AG04449 (cell line): ENCODE measurements at regions not wholly inside any gene's neighbourhood (a gene's known extent, or its start where the extent isn't known, plus 50 kb on each side); places are given as distances from the start of the nearest gene placed in this dataset.
A peak's percentile ranks its signal among the peaks of the same experiment; 100 is the strongest.
"Not testable (repeated sequence)": the region's sequence is repeated elsewhere in the genome, so short reads cannot be mapped to it uniquely, and the experiment has no call there.

ENCODE experiments used
- CTCF ChIA-PET: fragments of 350-600 bp; formaldehyde crosslinking; extraction: SDS; loops from one replicate; lab custom pipeline; 2021; ENCODE audit warnings: antibody characterized with exemption; lab: Yijun Ruan, JAX
- POLR2A ChIA-PET: fragments of 400-600, 350-600 bp; formaldehyde crosslinking; extraction: SDS; loops from one replicate; lab custom pipeline; 2020; ENCODE audit warnings: antibody characterized with exemption, inconsistent platforms; lab: Yijun Ruan, JAX
- DNase-seq: peaks from one replicate; pipeline ENCODE4 v3.0.0-alpha.2; 2010; ENCODE audit warnings: low read depth, low spot score
- H3K4me3 ChIP-seq: 2 replicates; pipeline ENCODE4 v1.5.1; 2011; ENCODE audit warnings: low read depth, mild to moderate bottlenecking, control low read depth, low read length
- TF ChIP-seq, protein P1 (sequence below): IDR thresholded peaks from one replicate; pipeline ENCODE4 v1.5.1; 2011; ENCODE audit warnings: mild to moderate bottlenecking, moderate library complexity, low read length, control low read depth, inconsistent platforms; ENCODE audit not compliant: insufficient read depth; ENCODE audit errors: missing control alignments

DNA sequence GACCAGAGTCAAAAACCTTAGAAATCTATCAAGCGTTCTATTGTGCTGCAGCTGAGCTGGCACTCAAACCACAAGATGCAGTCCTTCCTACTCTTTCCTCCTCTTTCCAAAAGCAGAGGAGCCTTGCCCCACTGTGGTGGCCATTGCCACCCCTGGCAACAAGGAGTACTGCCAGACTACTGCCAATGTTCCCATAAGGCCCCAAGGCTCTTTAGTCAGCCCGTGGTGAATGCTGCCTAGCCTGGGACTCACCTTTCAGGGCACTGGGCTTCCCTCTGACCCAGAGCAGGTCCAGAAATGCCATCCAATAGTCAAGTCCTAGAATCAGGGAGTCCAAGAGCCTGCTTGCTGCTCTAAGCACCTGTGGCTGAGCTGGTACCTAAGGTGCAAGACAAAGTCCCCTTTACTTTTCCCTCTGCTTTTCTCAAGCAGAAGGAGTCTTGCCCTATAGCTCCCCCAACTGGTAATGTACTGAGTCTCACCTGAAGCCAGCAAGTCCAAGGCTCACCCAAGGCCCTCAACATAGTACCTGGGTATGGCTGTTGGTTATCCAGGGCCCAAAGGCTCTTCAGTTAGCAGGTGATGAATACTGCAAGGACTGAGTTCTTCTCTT is 219.4 kb downstream of the ATPSCKMT start:
- H3K4me3 ChIP-seq, result no peak overlapping the region
- ChIA-PET CTCF (interaction anchor here (0.7 to 1.8 kb wide), 9 partner anchors 8 to 256 kb away, joined by 3 to 8 read pairs (median 4); no protein-coding TSS in a partner anchor), POLR2A (interaction anchor here (0.7 kb wide), 1 partner anchor 256 kb away, joined by 3 read pairs; no protein-coding TSS in a partner anchor)
- no peak for DNase-seq
- TF ChIP-seq, protein P1, sequence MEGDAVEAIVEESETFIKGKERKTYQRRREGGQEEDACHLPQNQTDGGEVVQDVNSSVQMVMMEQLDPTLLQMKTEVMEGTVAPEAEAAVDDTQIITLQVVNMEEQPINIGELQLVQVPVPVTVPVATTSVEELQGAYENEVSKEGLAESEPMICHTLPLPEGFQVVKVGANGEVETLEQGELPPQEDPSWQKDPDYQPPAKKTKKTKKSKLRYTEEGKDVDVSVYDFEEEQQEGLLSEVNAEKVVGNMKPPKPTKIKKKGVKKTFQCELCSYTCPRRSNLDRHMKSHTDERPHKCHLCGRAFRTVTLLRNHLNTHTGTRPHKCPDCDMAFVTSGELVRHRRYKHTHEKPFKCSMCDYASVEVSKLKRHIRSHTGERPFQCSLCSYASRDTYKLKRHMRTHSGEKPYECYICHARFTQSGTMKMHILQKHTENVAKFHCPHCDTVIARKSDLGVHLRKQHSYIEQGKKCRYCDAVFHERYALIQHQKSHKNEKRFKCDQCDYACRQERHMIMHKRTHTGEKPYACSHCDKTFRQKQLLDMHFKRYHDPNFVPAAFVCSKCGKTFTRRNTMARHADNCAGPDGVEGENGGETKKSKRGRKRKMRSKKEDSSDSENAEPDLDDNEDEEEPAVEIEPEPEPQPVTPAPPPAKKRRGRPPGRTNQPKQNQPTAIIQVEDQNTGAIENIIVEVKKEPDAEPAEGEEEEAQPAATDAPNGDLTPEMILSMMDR, result peak; percentile 21

DNA sequence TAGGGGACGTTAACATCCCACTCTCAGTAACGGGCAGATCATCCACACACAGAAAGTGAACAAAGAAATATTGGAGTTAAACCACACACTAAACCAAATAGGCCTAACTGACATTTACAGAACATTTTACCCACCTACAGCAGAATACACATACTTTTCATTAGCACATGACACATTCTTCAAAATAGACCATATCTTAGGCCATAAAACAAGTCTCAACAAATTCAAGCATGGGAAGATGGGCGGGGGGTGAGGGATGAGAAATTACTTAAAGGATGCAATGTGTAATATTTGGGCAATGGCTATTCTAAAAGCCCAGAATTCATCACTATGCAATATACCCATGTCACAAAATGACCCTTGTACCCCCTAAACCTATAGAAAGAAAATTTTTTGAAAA is 226.2 kb downstream of the ATPSCKMT start:
- H3K4me3 ChIP-seq, result no peak overlapping the region
- DNase-seq, result no peak
- ChIA-PET CTCF (no interaction called here), POLR2A (no interaction called here)
- TF ChIP-seq, protein P1, result no peak

DNA sequence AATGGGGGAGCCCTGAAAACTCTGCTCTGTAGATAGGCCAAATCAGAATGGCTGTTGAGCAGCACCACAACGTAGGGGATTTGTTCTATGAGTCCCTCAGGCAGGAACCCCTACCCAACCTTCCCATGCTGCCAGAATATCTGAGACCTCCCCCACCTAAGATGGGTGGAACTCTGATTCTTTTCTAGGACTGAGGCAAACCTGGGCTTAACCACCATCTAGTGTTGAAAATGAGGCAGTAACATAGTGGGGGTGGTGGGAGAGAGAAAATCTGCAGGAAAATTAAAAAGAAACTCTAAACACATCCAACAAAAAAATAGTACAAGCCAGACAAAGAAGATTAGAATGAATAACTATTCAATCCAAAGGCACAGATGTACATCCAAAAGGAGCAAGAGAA is 228.4 kb downstream of the ATPSCKMT start:
- TF ChIP-seq, protein P1, result no peak
- no peak overlapping the region for H3K4me3 ChIP-seq
- ChIA-PET CTCF (interaction anchor here (1.2 kb wide), 1 partner anchor 9 kb away, joined by 4 read pairs; no protein-coding TSS in a partner anchor), POLR2A (no interaction called here)
- DNase-seq, result no peak

DNA sequence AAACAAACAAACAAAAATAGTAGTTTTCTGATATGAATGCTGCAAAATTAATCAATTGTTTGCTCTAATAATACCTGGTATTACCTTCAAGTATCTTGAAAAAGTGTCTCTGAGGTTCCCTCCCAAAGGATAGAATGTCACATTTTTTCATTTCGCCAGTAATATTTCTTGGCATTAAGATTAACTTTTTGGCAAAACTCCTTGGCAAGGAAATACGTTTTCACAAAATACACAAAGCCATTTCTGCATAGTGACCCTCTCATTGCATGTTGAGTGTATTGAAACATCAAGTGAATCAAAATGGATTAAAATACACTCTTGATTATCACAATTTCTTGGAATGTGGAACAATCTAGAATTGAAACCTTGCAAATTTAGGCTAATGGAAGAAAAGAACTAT is 230.5 kb downstream of the ATPSCKMT start:
- POLR2A ChIA-PET, result no interaction called here
- no peak overlapping the region for H3K4me3 ChIP-seq
- no peak for DNase-seq
- CTCF ChIA-PET, result interaction anchor here (0.6 to 1.3 kb wide), 2 partner anchors 10 to 88 kb away, joined by 3 to 8 read pairs; no protein-coding TSS in a partner anchor
- TF ChIP-seq, protein P1, result no peak

DNA sequence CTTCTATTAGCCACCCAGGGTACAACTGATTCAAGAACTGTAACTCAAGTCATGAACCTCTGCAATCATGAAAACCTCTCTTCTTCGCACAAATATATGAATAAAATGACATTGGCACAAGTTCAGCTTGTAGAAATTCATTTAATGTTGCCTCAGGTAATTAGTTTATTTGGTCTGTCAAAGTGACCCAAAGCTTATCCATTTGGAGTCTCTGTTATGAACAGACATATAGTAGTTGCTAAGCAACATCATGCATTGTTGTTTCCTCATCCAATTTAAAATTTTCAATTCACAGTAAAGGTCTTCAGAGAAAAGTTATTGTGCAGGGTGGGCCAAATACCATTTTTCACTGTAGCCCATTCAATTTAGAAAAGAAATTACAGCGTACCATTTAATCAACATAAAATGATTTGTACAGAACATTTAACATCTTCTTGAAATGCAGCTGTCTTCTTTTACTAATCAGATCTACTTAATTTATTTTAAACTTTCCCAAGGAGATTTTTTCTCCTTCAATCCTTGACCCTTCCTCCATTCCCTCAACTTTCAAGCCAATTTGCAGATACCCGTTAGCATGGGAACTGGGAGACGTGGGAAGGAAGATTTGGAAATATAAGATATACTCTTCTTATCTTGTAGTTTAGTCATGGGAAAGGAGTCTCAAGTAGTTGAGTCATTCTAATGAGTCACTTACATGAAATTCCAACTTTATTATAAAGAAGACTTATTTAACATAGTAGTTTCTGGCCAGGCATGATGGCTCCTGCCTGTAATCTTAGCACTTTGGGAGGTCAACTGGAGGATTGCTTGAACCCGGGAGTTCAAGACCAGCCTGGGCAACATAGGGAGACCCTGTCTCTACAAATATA is 231.3 kb downstream of the ATPSCKMT start:
- CTCF ChIA-PET, result interaction anchor here (0.6 kb wide), 1 partner anchor 87 kb away, joined by 3 read pairs; no protein-coding TSS in a partner anchor
- TF ChIP-seq, protein P1, result no peak
- H3K4me3 ChIP-seq, result no peak overlapping the region
- DNase-seq, result peak; percentile 80
- POLR2A ChIA-PET, result no interaction called here

DNA sequence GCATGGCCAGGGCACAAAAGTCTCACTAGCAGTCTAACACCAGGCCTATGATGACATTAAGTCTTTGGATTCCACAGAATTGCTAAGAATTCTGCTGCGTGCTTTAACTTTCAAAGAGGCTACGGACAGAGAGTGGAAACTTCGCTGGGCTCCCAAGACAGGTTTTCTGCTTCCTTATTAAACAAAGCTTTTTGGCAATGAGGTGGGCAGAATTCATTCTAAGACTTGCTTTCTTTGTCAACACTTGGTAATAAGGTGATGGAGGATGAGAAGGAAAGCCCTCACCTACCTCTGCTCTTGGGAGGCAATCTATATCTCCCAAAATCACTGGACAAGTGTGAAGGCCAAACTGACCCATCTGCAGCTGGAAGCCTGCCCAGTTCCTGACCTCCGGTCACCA is 231.9 kb downstream of the ATPSCKMT start:
- no peak for DNase-seq
- CTCF ChIA-PET, result no interaction called here
- TF ChIP-seq, protein P1, result no peak

DNA sequence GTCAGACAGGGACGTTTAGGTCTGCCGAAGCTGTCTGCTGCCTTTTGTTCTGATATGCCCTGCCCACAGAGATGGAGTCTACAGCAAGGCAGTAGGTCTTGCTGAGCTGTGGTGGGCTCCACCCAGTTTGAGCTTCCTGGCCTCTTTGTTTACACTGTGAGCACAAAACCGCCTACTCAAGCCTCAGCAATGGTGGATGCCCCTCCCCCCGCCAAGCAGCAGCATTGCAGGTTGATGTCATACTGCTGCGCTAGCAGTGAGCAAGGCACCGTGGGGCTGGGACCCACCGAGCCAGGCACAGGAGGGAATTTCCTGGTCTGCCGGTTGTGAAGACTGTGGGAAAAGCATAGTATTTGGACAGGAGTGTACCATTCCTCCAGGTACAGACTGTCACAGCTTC is 233.1 kb downstream of the ATPSCKMT start:
- H3K4me3 ChIP-seq, CTCF ChIA-PET, POLR2A ChIA-PET, DNase-seq: not testable (repeated sequence)

More for the DNA sequence above, 231.9 kb downstream of the ATPSCKMT start:
- POLR2A ChIA-PET, result no interaction called here
- no peak overlapping the region for H3K4me3 ChIP-seq

DNA sequence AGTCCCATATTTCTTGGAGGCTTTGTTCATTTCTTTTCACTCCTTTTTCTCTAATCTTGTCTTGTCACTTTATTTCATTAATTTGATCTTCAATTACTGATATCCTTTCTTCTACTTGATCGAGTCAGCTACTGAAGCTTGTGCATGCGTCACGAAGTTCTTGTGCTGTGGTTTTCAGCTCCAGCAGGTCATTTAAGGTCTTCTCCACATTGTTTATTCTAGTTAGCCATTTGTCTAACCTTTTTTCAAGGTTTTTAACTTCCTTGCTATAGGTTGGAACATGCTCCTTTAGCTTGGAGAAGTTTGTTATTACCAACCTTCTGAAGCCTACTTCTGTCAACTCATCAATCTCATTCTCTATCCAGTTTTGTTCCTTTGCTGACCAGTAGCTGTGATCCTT is 234.0 kb downstream of the ATPSCKMT start:
- CTCF ChIA-PET, POLR2A ChIA-PET, H3K4me3 ChIP-seq, DNase-seq: not testable (repeated sequence)
